ENCODE measurements at regions not wholly inside any gene's neighbourhood (a gene's known extent, or its start where the extent isn't known, plus 50 kb on each side); places are given as distances from the start of the nearest gene placed in this dataset.
A peak's percentile ranks its signal among the peaks of the same experiment; 100 is the strongest.

DNA sequence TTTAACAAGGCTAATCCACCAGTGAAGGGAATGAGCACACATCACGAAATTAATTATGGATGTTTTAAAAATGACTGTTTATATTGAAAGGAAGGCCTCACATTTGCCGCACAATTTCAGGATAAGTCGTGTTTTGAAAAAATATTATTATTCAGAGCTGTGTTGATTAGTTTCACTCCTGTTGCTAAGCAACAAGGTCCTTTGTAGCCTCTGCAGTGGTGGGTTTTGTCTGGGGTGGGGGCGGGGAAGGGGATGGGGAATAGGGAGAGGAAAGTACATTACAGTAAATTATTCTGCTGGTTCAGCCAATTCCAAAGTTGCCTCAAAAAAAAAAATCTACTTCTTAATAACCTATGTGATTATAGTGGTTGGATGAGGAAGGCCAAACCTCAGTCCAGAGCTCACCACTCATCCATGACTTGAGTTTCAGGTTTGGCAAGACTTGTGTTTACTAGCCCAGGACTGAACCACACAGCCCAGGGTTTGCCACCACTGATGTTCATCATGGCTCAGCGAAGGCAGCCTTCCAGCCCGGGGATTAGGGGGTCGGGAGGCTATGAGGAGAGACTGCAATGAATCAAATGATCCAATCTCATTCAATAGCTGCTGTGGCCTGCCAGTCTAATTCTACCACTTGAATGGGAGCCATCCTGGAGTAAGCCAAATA lies 162.5 kb upstream of the ATP6AP2 start:
- peak in 1 of 2 donors; percentile 62 for DNase-seq (ENCODE audit: low spot score in 2 of 2)
- intact Hi-C loops (cut with DNase I; ENCODE audit: low total_unique reads) = no loop called here
- 59 to 73% methylated on average over 7 of the region's 7 CpGs for WGBS, 2 donors
- H3K4me3 ChIP-seq (ENCODE audit: low read depth, poor library complexity, severe bottlenecking) = no peak overlapping the region
- no peak for TF ChIP-seq POLR2A (IDR thresholded peaks at IDR 0.05)
- TF ChIP-seq CTCF (IDR thresholded peaks at IDR 0.05) = no peak

DNA sequence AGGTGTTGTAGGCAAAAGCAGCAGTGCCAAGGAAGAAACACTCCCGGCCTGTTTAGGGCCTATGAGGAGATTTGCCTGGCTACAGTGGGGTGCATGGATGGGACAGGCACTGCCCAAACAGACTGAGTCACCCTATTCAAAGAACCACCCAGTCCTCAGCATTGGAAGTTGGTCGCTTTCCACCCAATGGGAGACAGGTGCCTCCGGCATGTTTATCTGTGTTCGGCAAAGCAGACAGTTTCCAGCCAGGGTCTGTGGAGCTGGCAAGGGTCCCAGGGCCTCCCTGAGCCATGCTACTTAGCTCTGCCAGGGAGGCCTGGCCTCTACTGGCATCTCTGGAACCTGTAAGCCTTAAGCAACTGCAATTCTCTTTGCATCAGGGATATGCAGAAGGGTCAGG lies 165.1 kb upstream of the ATP6AP2 start:
- intact Hi-C loops (cut with DNase I; ENCODE audit: low total_unique reads) = no loop called here

GRCh38 chrX:40414335-40414734 lies 166.4 kb upstream of the ATP6AP2 start:
- no peak for DNase-seq (ENCODE audit: low spot score in 2 of 2)
- H3K4me3 ChIP-seq (ENCODE audit: low read depth, poor library complexity, severe bottlenecking) = no peak overlapping the region
- intact Hi-C loops (cut with DNase I; ENCODE audit: low total_unique reads) = no loop called here
- WGBS, 2 donors = 67 to 82% methylated on average over 1 to 3 of the region's 3 CpGs
- TF ChIP-seq POLR2A (IDR thresholded peaks at IDR 0.05) (no peak), CTCF (IDR thresholded peaks at IDR 0.05) (no peak)

More for the DNA sequence above, 165.1 kb upstream of the ATP6AP2 start:
- no peak overlapping the region for H3K4me3 ChIP-seq (ENCODE audit: low read depth, poor library complexity, severe bottlenecking)
- DNase-seq (ENCODE audit: low spot score in 2 of 2) = peak in 1 of 2 donors; percentile 37
- no peak for TF ChIP-seq CTCF (IDR thresholded peaks at IDR 0.05)
- TF ChIP-seq POLR2A (IDR thresholded peaks at IDR 0.05) = no peak
- 49 to 70% methylated on average over 1 to 4 of the region's 4 CpGs for WGBS, 2 donors

DNA sequence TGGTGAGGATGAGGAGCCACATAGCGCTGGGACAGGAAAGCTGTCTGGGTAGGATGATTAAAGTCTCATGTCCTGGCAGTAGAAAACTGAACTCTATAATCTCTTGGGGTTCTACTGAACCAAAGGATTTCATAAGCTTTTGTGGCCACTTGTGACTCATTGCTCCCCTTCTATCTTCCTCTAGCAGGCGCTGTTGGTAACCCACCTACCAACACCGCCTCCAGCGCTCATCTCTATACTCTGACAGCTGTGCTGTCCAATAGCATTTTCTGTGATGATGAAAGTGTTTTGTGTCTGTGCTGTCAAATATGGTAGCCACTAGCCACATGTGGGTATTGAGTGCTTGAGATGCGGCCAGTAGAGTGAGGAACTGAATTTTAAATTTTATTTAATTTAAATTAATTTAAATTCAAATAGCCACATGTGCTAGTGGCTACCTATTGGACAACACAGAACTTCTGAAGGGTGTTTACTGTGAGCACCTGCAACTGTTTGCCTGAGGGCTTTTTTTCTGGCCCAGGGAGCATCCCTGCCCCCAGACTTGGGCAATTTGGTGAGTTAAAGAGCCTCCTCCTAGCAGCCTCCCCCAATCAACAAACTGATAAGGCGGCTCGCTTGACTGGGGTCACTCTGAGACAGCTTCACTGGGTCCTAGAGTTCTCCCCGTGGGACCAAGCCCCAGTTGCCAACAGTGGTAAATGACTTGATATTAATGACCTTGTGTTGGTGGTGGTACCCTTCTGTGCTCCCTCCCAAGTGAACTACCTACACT lies 169.2 kb upstream of the ATP6AP2 start:
- no peak for TF ChIP-seq POLR2A (IDR thresholded peaks at IDR 0.05)
- no peak for TF ChIP-seq CTCF (IDR thresholded peaks at IDR 0.05)
- DNase-seq (ENCODE audit: low spot score in 2 of 2) = no peak
- H3K4me3 ChIP-seq (ENCODE audit: low read depth, poor library complexity, severe bottlenecking) = no peak overlapping the region
- intact Hi-C loops (cut with DNase I; ENCODE audit: low total_unique reads) = no loop called here
- WGBS, 2 donors = 59 to 81% methylated on average over 8 of the region's 8 CpGs

DNA sequence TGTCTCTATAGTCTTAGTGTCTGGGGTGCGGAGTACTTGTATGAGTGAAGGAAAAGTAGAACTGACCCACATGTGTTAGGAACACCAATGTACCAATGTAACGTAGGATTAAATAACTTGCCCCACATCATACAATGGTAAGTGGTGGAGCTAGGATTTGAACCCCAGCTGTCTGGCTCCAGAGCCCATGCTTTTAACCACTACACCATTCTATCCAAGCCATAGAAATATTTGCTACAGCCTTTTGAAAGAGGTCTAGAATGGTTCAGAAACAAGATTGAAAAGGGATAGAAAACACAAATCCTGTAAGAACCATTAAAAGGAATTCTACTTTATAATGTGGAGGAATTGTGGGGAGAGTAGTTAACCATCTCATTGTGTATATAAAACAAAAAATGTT lies 169.9 kb upstream of the ATP6AP2 start:
- WGBS, 2 donors = 93 to 100% methylated on average over 2 of the region's 2 CpGs
- H3K4me3 ChIP-seq (ENCODE audit: low read depth, poor library complexity, severe bottlenecking) = no peak overlapping the region
- intact Hi-C loops (cut with DNase I; ENCODE audit: low total_unique reads) = no loop called here
- TF ChIP-seq POLR2A (IDR thresholded peaks at IDR 0.05) (no peak), CTCF (IDR thresholded peaks at IDR 0.05) (no peak)
- DNase-seq (ENCODE audit: low spot score in 2 of 2) = no peak
